HEK293 (cell line): ENCODE measurements at regions not wholly inside any gene's neighbourhood (a gene's known extent, or its start where the extent isn't known, plus 50 kb on each side); places are given as distances from the start of the nearest gene placed in this dataset.
"Not testable (repeated sequence)": the region's sequence is repeated elsewhere in the genome, so short reads cannot be mapped to it uniquely, and the experiment has no call there.

ENCODE experiments used
- CTCF ChIA-PET: fragments of 350-600 bp; formaldehyde crosslinking; extraction: SDS; loops from one replicate; lab custom pipeline; 2021; ENCODE audit warnings: antibody characterized with exemption; lab: Yijun Ruan, JAX
- POLR2A ChIA-PET: fragments of 300-600 bp; formaldehyde crosslinking; extraction: SDS; loops from one replicate; lab custom pipeline; 2020; ENCODE audit warnings: antibody characterized with exemption, inconsistent platforms; lab: Yijun Ruan, JAX
- H3K27ac ChIP-seq: fragments of 200-500 bp; sonication (Bioruptor generic); 2 replicates; pipeline ENCODE4 v1.5.1; 2014; ENCODE audit warnings: low read depth, low read length, control low read depth, inconsistent platforms; ENCODE audit errors: extremely low read depth
- H3K36me3 ChIP-seq, 2 experiments: fragments of 200-500 bp in 1 of 2; sonication (Bioruptor generic) in 1 of 2; 1 replicate in 1 of 2; 2 replicates in 1 of 2; pipeline ENCODE4 v1.5.1; 2014 to 2017; ENCODE audit warnings: inconsistent platforms in 2 of 2, low read length in 2 of 2; ENCODE audit not compliant: control insufficient read depth in 2 of 2, insufficient read depth in 1 of 2
- H3K4me1 ChIP-seq: fragments of 200-500 bp; sonication (Bioruptor generic); 2 replicates; pipeline ENCODE4 v1.5.1; 2014; ENCODE audit warnings: mild to moderate bottlenecking, low read length, inconsistent platforms; ENCODE audit not compliant: control insufficient read depth, insufficient read depth
- H3K4me3 ChIP-seq: 2 replicates; pipeline ENCODE4 v1.5.1; 2011; ENCODE audit warnings: low read depth, mild to moderate bottlenecking, control low read depth, low read length, moderate library complexity
- H3K9me3 ChIP-seq: fragments of 200-500 bp; sonication (Bioruptor generic); 2 replicates; pipeline ENCODE4 v1.5.1; 2014; ENCODE audit warnings: low read depth, low read length, inconsistent platforms; ENCODE audit not compliant: control insufficient read depth, insufficient read depth
- GFI1B ChIP-seq: fragments of 450-650 bp; formaldehyde crosslinking; IDR thresholded peaks from 2 replicates; pipeline ENCODE4 v1.5.1; 2016; ENCODE audit warnings: missing biosample characterization, missing genetic modification characterization
- GLI4 ChIP-seq: fragments of 450-650 bp; formaldehyde crosslinking; IDR thresholded peaks from 2 replicates; pipeline ENCODE4 v1.5.1; 2016; ENCODE audit warnings: missing biosample characterization, missing genetic modification characterization
- MEIS1 ChIP-seq: sonication (generic); formaldehyde crosslinking; IDR thresholded peaks from 2 replicates; pipeline ENCODE4 v1.8.1; 2022; ENCODE audit warnings: missing genetic modification reagents, mild to moderate bottlenecking, borderline replicate concordance
- SP3 ChIP-seq: fragments of 450-650 bp; formaldehyde crosslinking; IDR thresholded peaks from 2 replicates; pipeline ENCODE4 v1.5.1; 2016; ENCODE audit warnings: missing biosample characterization, missing genetic modification characterization
- SP7 ChIP-seq: fragments of 450-650 bp; formaldehyde crosslinking; IDR thresholded peaks from 2 replicates; pipeline ENCODE4 v1.5.1; 2016; ENCODE audit warnings: missing biosample characterization, missing genetic modification characterization
- ZNF112 ChIP-seq: fragments of 450-650 bp; formaldehyde crosslinking; IDR thresholded peaks from 2 replicates; pipeline ENCODE4 v1.5.0; 2017; ENCODE audit warnings: missing biosample characterization, missing genetic modification characterization
- ZNF266 ChIP-seq: fragments of 450-650 bp; formaldehyde crosslinking; IDR thresholded peaks from 2 replicates; pipeline ENCODE4 v1.5.1; 2016; ENCODE audit warnings: missing biosample characterization, missing genetic modification characterization, low read depth
- ZNF311 ChIP-seq: fragments of 450-650 bp; formaldehyde crosslinking; IDR thresholded peaks from 2 replicates; pipeline ENCODE4 v1.5.1; 2017; ENCODE audit warnings: missing biosample characterization, missing genetic modification characterization, borderline replicate concordance
- ZNF354C ChIP-seq: fragments of 450-650 bp; formaldehyde crosslinking; IDR thresholded peaks from 2 replicates; pipeline ENCODE4 v1.5.1; 2016; ENCODE audit warnings: missing biosample characterization, missing genetic modification characterization, low read depth, borderline replicate concordance
- ZNF426 ChIP-seq: fragments of 450-650 bp; formaldehyde crosslinking; IDR thresholded peaks from 2 replicates; pipeline ENCODE4 v1.5.1; 2017; ENCODE audit warnings: missing biosample characterization, missing genetic modification characterization, mild to moderate bottlenecking, inconsistent platforms, moderate library complexity
- ZNF530 ChIP-seq: fragments of 450-650 bp; formaldehyde crosslinking; IDR thresholded peaks from 2 replicates; pipeline ENCODE4 v1.5.1; 2016; ENCODE audit warnings: low read depth, missing biosample characterization, missing genetic modification characterization
- ZNF585B ChIP-seq: fragments of 450-650 bp; formaldehyde crosslinking; IDR thresholded peaks from 2 replicates; pipeline ENCODE4 v1.5.1; 2016; ENCODE audit warnings: missing biosample characterization, missing genetic modification characterization
- ZNF658 ChIP-seq: fragments of 450-650 bp; formaldehyde crosslinking; IDR thresholded peaks from 2 replicates; pipeline ENCODE4; 2016; ENCODE audit warnings: missing biosample characterization, missing genetic modification characterization
- ZNF776 ChIP-seq: fragments of 450-650 bp; formaldehyde crosslinking; IDR thresholded peaks from 2 replicates; pipeline ENCODE4 v1.5.0; 2017; ENCODE audit warnings: missing biosample characterization, missing genetic modification characterization, borderline replicate concordance
- ZNF791 ChIP-seq: fragments of 450-650 bp; formaldehyde crosslinking; IDR thresholded peaks from 2 replicates; pipeline ENCODE4 v1.5.1; 2016; ENCODE audit warnings: missing biosample characterization, missing genetic modification characterization
- ZNF830 ChIP-seq: fragments of 450-650 bp; IDR thresholded peaks from 2 replicates; pipeline ENCODE4 v1.5.0; 2018; ENCODE audit warnings: missing biosample characterization, missing genetic modification characterization, low read depth, mild to moderate bottlenecking, moderate library complexity
- ZNF843 ChIP-seq: fragments of 450-650 bp; formaldehyde crosslinking; IDR thresholded peaks from 2 replicates; pipeline ENCODE4 v1.5.1; 2016; ENCODE audit warnings: missing biosample characterization, missing genetic modification characterization
- TF ChIP-seq, protein P1 (sequence below): fragments of 450-650 bp; formaldehyde crosslinking; IDR thresholded peaks from 2 replicates; pipeline ENCODE4 v1.5.1; 2016; ENCODE audit warnings: missing biosample characterization, missing genetic modification characterization
- TF ChIP-seq, protein P2 (sequence below): fragments of 450-650 bp; formaldehyde crosslinking; IDR thresholded peaks from 2 replicates; pipeline ENCODE4; 2016; ENCODE audit warnings: missing biosample characterization, missing genetic modification characterization
- TF ChIP-seq, protein P3 (sequence below): fragments of 450-650 bp; formaldehyde crosslinking; IDR thresholded peaks from 2 replicates; pipeline ENCODE4 v1.5.1; 2016; ENCODE audit warnings: missing biosample characterization, missing genetic modification characterization

- CTCF ChIA-PET, result interaction anchor here (0.8 to 1.2 kb wide), 2 partner anchors 158 to 178 kb away, joined by 3 read pairs; no protein-coding TSS in a partner anchor
- Histone ChIP-seq H3K9me3 (no peaks in the 10 kb centered on the region), H3K4me3 (no peak overlapping the region), H3K27ac (no peak overlapping the region), H3K4me1 (no peaks in the 10 kb centered on the region), H3K36me3 (no peaks in the 10 kb centered on the region)
- TF ChIP-seq, protein P1, sequence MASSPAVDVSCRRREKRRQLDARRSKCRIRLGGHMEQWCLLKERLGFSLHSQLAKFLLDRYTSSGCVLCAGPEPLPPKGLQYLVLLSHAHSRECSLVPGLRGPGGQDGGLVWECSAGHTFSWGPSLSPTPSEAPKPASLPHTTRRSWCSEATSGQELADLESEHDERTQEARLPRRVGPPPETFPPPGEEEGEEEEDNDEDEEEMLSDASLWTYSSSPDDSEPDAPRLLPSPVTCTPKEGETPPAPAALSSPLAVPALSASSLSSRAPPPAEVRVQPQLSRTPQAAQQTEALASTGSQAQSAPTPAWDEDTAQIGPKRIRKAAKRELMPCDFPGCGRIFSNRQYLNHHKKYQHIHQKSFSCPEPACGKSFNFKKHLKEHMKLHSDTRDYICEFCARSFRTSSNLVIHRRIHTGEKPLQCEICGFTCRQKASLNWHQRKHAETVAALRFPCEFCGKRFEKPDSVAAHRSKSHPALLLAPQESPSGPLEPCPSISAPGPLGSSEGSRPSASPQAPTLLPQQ (tag by site-specific recombination), result no peak
- TF ChIP-seq GLI4 (tag by site-specific recombination) (no peak), GFI1B (tag by site-specific recombination) (no peak), ZNF658 (tag by site-specific recombination) (no peak), SP3 (no peak), ZNF311 (tag by site-specific recombination) (no peak), ZNF791 (tag by site-specific recombination) (no peak), SP7 (no peak), ZNF354C (tag by site-specific recombination) (no peak), ZNF776 (tag by site-specific recombination) (no peak), ZNF585B (tag by site-specific recombination) (no peak), MEIS1 (no peak), ZNF530 (no peak), ZNF112 (tag by site-specific recombination) (no peak), ZNF266 (tag by site-specific recombination) (no peak), ZNF830 (no peak), ZNF843 (tag by site-specific recombination) (no peak), ZNF426 (tag by site-specific recombination) (no peak)
- TF ChIP-seq, protein P2, sequence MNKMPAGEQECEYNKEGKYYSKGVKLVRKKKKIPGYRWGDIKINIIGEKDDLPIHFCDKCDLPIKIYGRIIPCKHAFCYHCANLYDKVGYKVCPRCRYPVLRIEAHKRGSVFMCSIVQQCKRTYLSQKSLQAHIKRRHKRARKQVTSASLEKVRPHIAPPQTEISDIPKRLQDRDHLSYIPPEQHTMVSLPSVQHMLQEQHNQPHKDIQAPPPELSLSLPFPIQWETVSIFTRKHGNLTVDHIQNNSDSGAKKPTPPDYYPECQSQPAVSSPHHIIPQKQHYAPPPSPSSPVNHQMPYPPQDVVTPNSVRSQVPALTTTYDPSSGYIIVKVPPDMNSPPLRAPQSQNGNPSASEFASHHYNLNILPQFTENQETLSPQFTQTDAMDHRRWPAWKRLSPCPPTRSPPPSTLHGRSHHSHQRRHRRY (tag by site-specific recombination), result no peak
- TF ChIP-seq, protein P3, sequence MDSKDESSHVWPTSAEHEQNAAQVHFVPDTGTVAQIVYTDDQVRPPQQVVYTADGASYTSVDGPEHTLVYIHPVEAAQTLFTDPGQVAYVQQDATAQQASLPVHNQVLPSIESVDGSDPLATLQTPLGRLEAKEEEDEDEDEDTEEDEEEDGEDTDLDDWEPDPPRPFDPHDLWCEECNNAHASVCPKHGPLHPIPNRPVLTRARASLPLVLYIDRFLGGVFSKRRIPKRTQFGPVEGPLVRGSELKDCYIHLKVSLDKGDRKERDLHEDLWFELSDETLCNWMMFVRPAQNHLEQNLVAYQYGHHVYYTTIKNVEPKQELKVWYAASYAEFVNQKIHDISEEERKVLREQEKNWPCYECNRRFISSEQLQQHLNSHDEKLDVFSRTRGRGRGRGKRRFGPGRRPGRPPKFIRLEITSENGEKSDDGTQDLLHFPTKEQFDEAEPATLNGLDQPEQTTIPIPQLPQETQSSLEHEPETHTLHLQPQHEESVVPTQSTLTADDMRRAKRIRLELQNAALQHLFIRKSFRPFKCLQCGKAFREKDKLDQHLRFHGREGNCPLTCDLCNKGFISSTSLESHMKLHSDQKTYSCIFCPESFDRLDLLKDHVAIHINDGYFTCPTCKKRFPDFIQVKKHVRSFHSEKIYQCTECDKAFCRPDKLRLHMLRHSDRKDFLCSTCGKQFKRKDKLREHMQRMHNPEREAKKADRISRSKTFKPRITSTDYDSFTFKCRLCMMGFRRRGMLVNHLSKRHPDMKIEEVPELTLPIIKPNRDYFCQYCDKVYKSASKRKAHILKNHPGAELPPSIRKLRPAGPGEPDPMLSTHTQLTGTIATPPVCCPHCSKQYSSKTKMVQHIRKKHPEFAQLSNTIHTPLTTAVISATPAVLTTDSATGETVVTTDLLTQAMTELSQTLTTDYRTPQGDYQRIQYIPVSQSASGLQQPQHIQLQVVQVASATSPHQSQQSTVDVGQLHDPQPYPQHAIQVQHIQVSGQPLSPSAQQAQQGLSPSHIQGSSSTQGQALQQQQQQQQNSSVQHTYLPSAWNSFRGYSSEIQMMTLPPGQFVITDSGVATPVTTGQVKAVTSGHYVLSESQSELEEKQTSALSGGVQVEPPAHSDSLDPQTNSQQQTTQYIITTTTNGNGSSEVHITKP (tag by site-specific recombination), result no peak
- POLR2A ChIA-PET, result no interaction called here
These were observed 72.2 kb upstream of the HPCAL1 start for GRCh38 chr2:10230499-10230898.

DNA sequence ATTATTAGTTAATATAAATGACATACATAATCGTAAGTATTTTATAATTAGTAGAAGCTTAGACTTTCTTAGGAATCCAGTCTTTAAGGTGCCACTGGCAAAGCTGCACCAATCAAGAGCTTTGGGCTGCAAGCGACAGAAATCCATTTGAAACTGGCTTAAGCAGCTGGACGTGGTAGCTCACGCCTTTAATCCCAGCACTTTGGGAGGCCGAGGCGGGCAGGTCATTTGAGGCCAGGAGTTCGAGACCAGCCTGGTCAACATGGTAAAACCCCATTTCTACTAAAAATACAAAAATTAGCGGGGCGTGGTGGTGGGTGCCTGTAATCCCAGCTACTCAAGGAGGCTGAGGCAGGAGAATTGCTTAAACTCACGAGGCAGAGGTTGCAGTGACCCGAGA is 71.8 kb upstream of the HPCAL1 start:
- CTCF ChIA-PET, result interaction anchor here (0.8 to 1.2 kb wide), 2 partner anchors 159 to 178 kb away, joined by 3 read pairs; no protein-coding TSS in a partner anchor
- H3K4me1 ChIP-seq, H3K36me3 ChIP-seq, H3K27ac ChIP-seq, H3K9me3 ChIP-seq, POLR2A ChIA-PET, H3K4me3 ChIP-seq: not testable (repeated sequence)
